ENCODE measurements at regions not wholly inside any gene's neighbourhood (a gene's known extent, or its start where the extent isn't known, plus 50 kb on each side); places are given as distances from the start of the nearest gene placed in this dataset.
"Not testable (repeated sequence)": the region's sequence is repeated elsewhere in the genome, so short reads cannot be mapped to it uniquely, and the experiment has no call there.

GRCh38 chr3:20837676-20838302 lies 651.8 kb upstream of the SGO1 start:
- TF ChIP-seq, protein P1, sequence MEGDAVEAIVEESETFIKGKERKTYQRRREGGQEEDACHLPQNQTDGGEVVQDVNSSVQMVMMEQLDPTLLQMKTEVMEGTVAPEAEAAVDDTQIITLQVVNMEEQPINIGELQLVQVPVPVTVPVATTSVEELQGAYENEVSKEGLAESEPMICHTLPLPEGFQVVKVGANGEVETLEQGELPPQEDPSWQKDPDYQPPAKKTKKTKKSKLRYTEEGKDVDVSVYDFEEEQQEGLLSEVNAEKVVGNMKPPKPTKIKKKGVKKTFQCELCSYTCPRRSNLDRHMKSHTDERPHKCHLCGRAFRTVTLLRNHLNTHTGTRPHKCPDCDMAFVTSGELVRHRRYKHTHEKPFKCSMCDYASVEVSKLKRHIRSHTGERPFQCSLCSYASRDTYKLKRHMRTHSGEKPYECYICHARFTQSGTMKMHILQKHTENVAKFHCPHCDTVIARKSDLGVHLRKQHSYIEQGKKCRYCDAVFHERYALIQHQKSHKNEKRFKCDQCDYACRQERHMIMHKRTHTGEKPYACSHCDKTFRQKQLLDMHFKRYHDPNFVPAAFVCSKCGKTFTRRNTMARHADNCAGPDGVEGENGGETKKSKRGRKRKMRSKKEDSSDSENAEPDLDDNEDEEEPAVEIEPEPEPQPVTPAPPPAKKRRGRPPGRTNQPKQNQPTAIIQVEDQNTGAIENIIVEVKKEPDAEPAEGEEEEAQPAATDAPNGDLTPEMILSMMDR (IDR thresholded peaks at IDR 0.05; ENCODE audit: borderline replicate concordance, control extremely low read depth, extremely low read depth, insufficient read depth, missing control alignments) = no peak
- in situ Hi-C loops (cut with MboI; ENCODE audit: low sequenced_read_pairs, unreplicated experiment) = no loop called here
- DNase-seq (ENCODE audit: low spot score) = no peak

DNA sequence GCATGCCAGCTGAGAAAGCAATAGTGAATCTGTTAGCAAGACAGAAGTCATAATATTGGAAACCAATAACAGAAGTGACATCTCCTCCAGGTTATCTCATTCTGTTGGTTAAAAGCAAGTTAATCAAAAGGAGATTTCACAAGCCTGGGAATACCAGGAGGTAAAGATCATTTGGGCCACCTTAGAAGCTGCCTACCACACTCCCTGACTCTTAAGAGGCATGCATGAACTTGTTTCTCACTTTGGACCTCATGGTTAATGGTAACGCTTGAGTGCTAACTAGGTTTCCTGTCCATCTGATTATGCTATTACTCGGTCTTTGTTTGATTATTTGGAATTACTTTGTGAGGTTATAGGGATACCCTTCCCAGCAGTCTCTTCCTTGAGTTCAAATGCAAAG lies 650.8 kb upstream of the SGO1 start:
- no peak for DNase-seq (ENCODE audit: low spot score)
- TF ChIP-seq, protein P1 (IDR thresholded peaks at IDR 0.05; ENCODE audit: borderline replicate concordance, control extremely low read depth, extremely low read depth, insufficient read depth, missing control alignments) = no peak
- in situ Hi-C loops (cut with MboI; ENCODE audit: low sequenced_read_pairs, unreplicated experiment) = no loop called here

GRCh38 chr3:20832963-20833362 lies 647.0 kb upstream of the SGO1 start:
- no peak for DNase-seq (ENCODE audit: low spot score)
- in situ Hi-C loops (cut with MboI; ENCODE audit: low sequenced_read_pairs, unreplicated experiment) = no loop called here
- TF ChIP-seq, protein P1 (IDR thresholded peaks at IDR 0.05; ENCODE audit: borderline replicate concordance, control extremely low read depth, extremely low read depth, insufficient read depth, missing control alignments) = no peak

GRCh38 chr3:20822251-20822650 lies 636.2 kb upstream of the SGO1 start:
- in situ Hi-C loops (cut with MboI; ENCODE audit: low sequenced_read_pairs, unreplicated experiment) = no loop called here
- no peak for DNase-seq (ENCODE audit: low spot score)
- TF ChIP-seq, protein P1 (IDR thresholded peaks at IDR 0.05; ENCODE audit: borderline replicate concordance, control extremely low read depth, extremely low read depth, insufficient read depth, missing control alignments) = no peak

DNA sequence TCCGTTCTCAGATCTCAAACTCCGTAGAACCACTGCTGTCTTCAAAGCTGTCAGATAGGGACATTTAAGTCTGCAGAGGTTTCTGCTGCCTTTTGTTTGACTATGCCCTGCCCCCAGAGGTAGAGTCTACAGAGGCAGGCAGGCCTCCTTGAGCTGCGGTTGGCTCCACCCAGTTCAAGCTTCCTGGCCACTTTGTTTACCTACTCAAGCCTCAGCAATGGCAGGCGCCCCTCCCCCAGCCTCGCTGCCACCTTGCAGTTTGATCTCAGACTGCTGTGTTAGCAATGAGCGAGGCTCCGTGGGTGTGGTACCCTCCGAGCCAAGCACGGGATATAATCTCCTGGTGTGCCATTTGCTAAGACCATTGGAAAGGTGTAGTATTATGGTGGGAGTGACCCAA lies 634.9 kb upstream of the SGO1 start:
- DNase-seq (ENCODE audit: low spot score); in situ Hi-C loops (cut with MboI; ENCODE audit: low sequenced_read_pairs, unreplicated experiment): not testable (repeated sequence)

DNA sequence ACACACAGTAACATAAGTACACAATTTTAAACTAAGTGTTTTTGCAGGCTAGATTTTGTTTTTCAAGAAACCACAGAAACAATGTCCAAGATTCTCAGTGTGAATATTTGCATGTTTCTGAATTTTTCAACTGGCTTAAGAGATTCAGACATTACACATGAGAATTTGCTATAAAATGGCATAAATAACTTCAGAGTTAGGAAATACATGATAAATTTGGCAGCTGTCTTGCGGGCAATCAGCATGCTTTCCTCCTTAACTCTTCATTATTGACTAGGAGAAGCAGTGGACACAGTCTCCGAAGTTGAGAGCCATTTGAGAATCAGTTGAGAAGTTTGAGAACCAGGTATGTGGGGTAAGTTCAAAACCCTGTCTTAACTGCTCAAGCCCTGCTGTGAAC lies 625.6 kb upstream of the SGO1 start:
- in situ Hi-C loops (cut with MboI; ENCODE audit: low sequenced_read_pairs, unreplicated experiment) = no loop called here

DNA sequence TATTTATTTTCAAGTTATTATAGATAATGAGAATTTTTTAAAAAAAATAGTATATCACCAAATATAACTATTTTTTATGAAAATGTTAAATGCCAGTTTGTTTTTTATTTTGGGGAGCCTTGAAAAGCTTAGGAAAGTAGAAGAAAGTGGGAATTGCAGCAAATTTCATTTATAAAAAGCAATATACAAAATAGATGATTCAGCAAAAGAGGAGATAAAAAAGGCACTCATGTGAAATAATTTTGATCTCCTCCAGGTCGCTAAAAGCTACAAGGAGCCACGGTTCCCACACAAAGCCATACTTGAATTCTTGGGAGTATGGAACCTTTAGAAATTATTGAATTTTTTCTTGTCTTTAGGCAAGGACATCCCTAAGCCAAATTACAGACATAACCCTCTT lies 625.0 kb upstream of the SGO1 start:
- DNase-seq (ENCODE audit: low spot score) = no peak
- TF ChIP-seq, protein P1 (IDR thresholded peaks at IDR 0.05; ENCODE audit: borderline replicate concordance, control extremely low read depth, extremely low read depth, insufficient read depth, missing control alignments) = no peak
- in situ Hi-C loops (cut with MboI; ENCODE audit: low sequenced_read_pairs, unreplicated experiment) = no loop called here

More for the DNA sequence above, 625.6 kb upstream of the SGO1 start:
- no peak for DNase-seq (ENCODE audit: low spot score)
- TF ChIP-seq, protein P1 (IDR thresholded peaks at IDR 0.05; ENCODE audit: borderline replicate concordance, control extremely low read depth, extremely low read depth, insufficient read depth, missing control alignments) = no peak

Data from GM13976 (cell line).